Type B pancreatic cell (in vitro differentiated cells): ENCODE measurements at regions not wholly inside any gene's neighbourhood (a gene's known extent, or its start where the extent isn't known, plus 50 kb on each side); places are given as distances from the start of the nearest gene placed in this dataset.

Experiments used
- DNase-seq: peaks from one replicate; pipeline ENCODE4 v3.0.0; 2021; ENCODE audit warnings: mixed read lengths; ENCODE audit not compliant: unreplicated experiment; ENCODE audit errors: extremely low spot score
- H3K27ac Mint-ChIP-seq: 2 replicates; pipeline ENCODE4 v1.8.0; 2021; ENCODE audit warnings: mild to moderate bottlenecking, mixed read lengths
- H3K27me3 Mint-ChIP-seq: 2 replicates; pipeline ENCODE4 v1.8.0; 2021; ENCODE audit warnings: mixed read lengths
- H3K36me3 Mint-ChIP-seq: 2 replicates; pipeline ENCODE4 v1.8.0; 2021; ENCODE audit warnings: mixed read lengths
- H3K4me1 Mint-ChIP-seq: one replicate; pipeline ENCODE4 v1.8.0; 2021; ENCODE audit warnings: mixed read lengths; ENCODE audit not compliant: unreplicated experiment
- H3K4me3 Mint-ChIP-seq: 2 replicates; pipeline ENCODE4 v1.8.0; 2021; ENCODE audit warnings: mild to moderate bottlenecking, mixed read lengths
- H3K9me3 Mint-ChIP-seq: 2 replicates; pipeline ENCODE4 v1.8.0; 2021; ENCODE audit warnings: mixed read lengths
- CTCF ChIP-seq: fragments of 200-600 bp; sonication (generic); conservative IDR thresholded peaks from 2 replicates; pipeline ENCODE4 v1.5.0; 2021; ENCODE audit warnings: antibody characterized with exemption, mild to moderate bottlenecking

- Mint-ChIP-seq H3K36me3 (no peaks in the 10 kb centered on the region), H3K4me3 (no peak overlapping the region), H3K27me3 (peaks cover 4% of the 10 kb centered on the region), H3K4me1 (peaks cover 13% of the 10 kb centered on the region), H3K27ac (no peak overlapping the region), H3K9me3 (peaks cover 17% of the 10 kb centered on the region)
- DNase-seq = peak; percentile 65
- no peak for TF ChIP-seq CTCF
Observed at GRCh38 chr14:104238424-104239184, 100.2 kb downstream of the KIF26A start.

GRCh38 chr14:104239185-104239775 lies 100.9 kb downstream of the KIF26A start:
- TF ChIP-seq CTCF = no peak
- no peaks in the 10 kb centered on the region for H3K36me3 Mint-ChIP-seq

GRCh38 chr14:104239861-104240301 lies 101.5 kb downstream of the KIF26A start:
- Mint-ChIP-seq H3K27ac (no peak overlapping the region), H3K4me1 (peaks cover 13% of the 10 kb centered on the region), H3K36me3 (no peaks in the 10 kb centered on the region), H3K27me3 (peaks cover 4% of the 10 kb centered on the region), H3K4me3 (no peak overlapping the region), H3K9me3 (peaks cover 13% of the 10 kb centered on the region)
- TF ChIP-seq CTCF = no peak
- DNase-seq = peak; percentile 63

More at GRCh38 chr14:104239185-104239775, 100.9 kb downstream of the KIF26A start:
- Mint-ChIP-seq H3K27me3 (peaks cover 4% of the 10 kb centered on the region), H3K4me3 (no peak overlapping the region), H3K9me3 (peaks cover 13% of the 10 kb centered on the region), H3K4me1 (peaks cover 13% of the 10 kb centered on the region), H3K27ac (no peak overlapping the region)
- DNase-seq = peak; percentile 62

GRCh38 chr14:104240434-104241157 lies 102.2 kb downstream of the KIF26A start:
- Mint-ChIP-seq H3K9me3 (peaks cover 10% of the 10 kb centered on the region), H3K4me3 (no peak overlapping the region), H3K27ac (no peak overlapping the region), H3K27me3 (peaks cover 4% of the 10 kb centered on the region), H3K4me1 (peaks cover 13% of the 10 kb centered on the region), H3K36me3 (no peaks in the 10 kb centered on the region)
- DNase-seq = peak; percentile 40
- TF ChIP-seq CTCF = no peak

GRCh38 chr14:104243200-104243599 lies 104.8 kb downstream of the KIF26A start:
- no peak for TF ChIP-seq CTCF
- no peak overlapping the region for H3K4me3 Mint-ChIP-seq
- H3K9me3 Mint-ChIP-seq = no peaks in the 10 kb centered on the region
- peaks cover 13% of the 10 kb centered on the region for H3K4me1 Mint-ChIP-seq
- peak; percentile 32 for DNase-seq
- no peaks in the 10 kb centered on the region for H3K27me3 Mint-ChIP-seq
- no peaks in the 10 kb centered on the region for H3K36me3 Mint-ChIP-seq
- no peak overlapping the region for H3K27ac Mint-ChIP-seq
